Spinal cord (tissue), 9 donors: ENCODE measurements at regions not wholly inside any gene's neighbourhood (a gene's known extent, or its start where the extent isn't known, plus 50 kb on each side); places are given as distances from the start of the nearest gene placed in this dataset.

Experiments
- DNase-seq, 6 donors: peaks; one replicate each; pipeline versions ENCODE4 v3.0.0 to v3.0.0-alpha.2; 2013 to 2015; ENCODE audit warnings: low spot score in 6 of 6, low read depth in 4 of 6
- H3K27ac ChIP-seq: one replicate; pipeline ENCODE4 v1.5.1; 2013; ENCODE audit warnings: low read depth, low read length, control low read depth
- H3K27me3 ChIP-seq: one replicate; pipeline ENCODE4 v1.6.1; 2013; ENCODE audit warnings: low read length; ENCODE audit not compliant: control insufficient read depth, insufficient read depth
- H3K36me3 ChIP-seq: one replicate; pipeline ENCODE4 v1.6.1; 2013; ENCODE audit warnings: low read length; ENCODE audit not compliant: control insufficient read depth, insufficient read depth
- H3K4me1 ChIP-seq: one replicate; pipeline ENCODE4 v1.6.1; 2013; ENCODE audit warnings: low read length; ENCODE audit not compliant: control insufficient read depth, insufficient read depth
- H3K4me3 ChIP-seq: one replicate; pipeline ENCODE4 v1.5.1; 2013; ENCODE audit warnings: low read depth, low read length, control low read depth
- H3K9me3 ChIP-seq: one replicate; pipeline ENCODE4 v1.6.1; 2013; ENCODE audit warnings: low read length; ENCODE audit not compliant: control insufficient read depth, insufficient read depth
- WGBS: methylation state at CpG from one replicate; pipeline ENCODE4 v1.1.5; 2013; ENCODE audit warnings: missing lambda C conversion rate; ENCODE audit not compliant: insufficient coverage; 5-methylcytosine and 5-hydroxymethylcytosine counted together
- donor health status: healthy.

- Histone ChIP-seq H3K4me3 (no peak overlapping the region), H3K27me3 (no peaks in the 10 kb centered on the region)
- WGBS, result 100% methylated on average over 2 of the region's 2 CpGs
Observed at GRCh38 chr20:23267909-23268308, 82.7 kb upstream of the NXT1 start.

GRCh38 chr20:23266530-23267398 is 83.8 kb upstream of the NXT1 start:
- 84% methylated on average over 5 of the region's 7 CpGs for WGBS
- H3K9me3 ChIP-seq, result peaks cover 3% of the 10 kb centered on the region
- no peak overlapping the region for H3K4me3 ChIP-seq

More at GRCh38 chr20:23267909-23268308, 82.7 kb upstream of the NXT1 start:
- Histone ChIP-seq H3K27ac (no peak overlapping the region), H3K36me3 (no peaks in the 10 kb centered on the region), H3K9me3 (peaks cover 3% of the 10 kb centered on the region), H3K4me1 (no peaks in the 10 kb centered on the region)
- DNase-seq, result no peak

GRCh38 chr20:23265226-23265625 is 85.4 kb upstream of the NXT1 start:
- Histone ChIP-seq H3K36me3 (no peaks in the 10 kb centered on the region), H3K4me1 (no peaks in the 10 kb centered on the region), H3K27ac (no peak overlapping the region), H3K9me3 (peaks cover 3% of the 10 kb centered on the region), H3K4me3 (no peak overlapping the region), H3K27me3 (no peaks in the 10 kb centered on the region)
- WGBS, result 81% methylated on average over 8 of the region's 8 CpGs
- DNase-seq, result peak in 1 of 6 donors; percentile 20

More at GRCh38 chr20:23266530-23267398, 83.8 kb upstream of the NXT1 start:
- no peaks in the 10 kb centered on the region for H3K4me1 ChIP-seq
- H3K27ac ChIP-seq, result no peak overlapping the region
- H3K36me3 ChIP-seq, result no peaks in the 10 kb centered on the region
- no peaks in the 10 kb centered on the region for H3K27me3 ChIP-seq
- no peak for DNase-seq

GRCh38 chr20:23264545-23264944 is 86.0 kb upstream of the NXT1 start:
- no peak for DNase-seq
- Histone ChIP-seq H3K27ac (no peak overlapping the region), H3K36me3 (no peaks in the 10 kb centered on the region), H3K4me3 (no peak overlapping the region), H3K9me3 (peaks cover 3% of the 10 kb centered on the region), H3K27me3 (no peaks in the 10 kb centered on the region), H3K4me1 (no peaks in the 10 kb centered on the region)
- WGBS, result 72% methylated on average over 4 of the region's 4 CpGs

GRCh38 chr20:23260181-23260840 is 90.3 kb upstream of the NXT1 start:
- Histone ChIP-seq H3K4me3 (no peak overlapping the region), H3K36me3 (no peaks in the 10 kb centered on the region), H3K27ac (no peak overlapping the region), H3K27me3 (no peaks in the 10 kb centered on the region), H3K9me3 (peaks cover 3% of the 10 kb centered on the region), H3K4me1 (peaks cover 19% of the 10 kb centered on the region)
- no peak for DNase-seq
- WGBS, result 87% methylated on average over 6 of the region's 6 CpGs

GRCh38 chr20:23258747-23259121 is 91.9 kb upstream of the NXT1 start:
- WGBS, result 20% methylated on average over 1 of the region's 3 CpGs
- peaks cover 19% of the 10 kb centered on the region for H3K4me1 ChIP-seq
- H3K27ac ChIP-seq, result no peak overlapping the region
- H3K27me3 ChIP-seq, result no peaks in the 10 kb centered on the region
- no peak for DNase-seq
- H3K4me3 ChIP-seq, result no peak overlapping the region
- no peaks in the 10 kb centered on the region for H3K36me3 ChIP-seq
- H3K9me3 ChIP-seq, result peaks cover 3% of the 10 kb centered on the region

GRCh38 chr20:23257848-23258746 is 92.5 kb upstream of the NXT1 start:
- peaks cover 19% of the 10 kb centered on the region for H3K4me1 ChIP-seq
- H3K9me3 ChIP-seq, result no peaks in the 10 kb centered on the region
- no peaks in the 10 kb centered on the region for H3K27me3 ChIP-seq
- 56% methylated on average over 4 of the region's 8 CpGs for WGBS
- no peak overlapping the region for H3K27ac ChIP-seq
- DNase-seq, result peak in 3 of 6 donors; percentile 20 to 90 (median 23)
- H3K4me3 ChIP-seq, result no peak overlapping the region
- H3K36me3 ChIP-seq, result no peaks in the 10 kb centered on the region

- Histone ChIP-seq H3K27me3 (no peaks in the 10 kb centered on the region), H3K9me3 (no peaks in the 10 kb centered on the region)
Observed at GRCh38 chr20:23257106-23257761, 93.4 kb upstream of the NXT1 start.

More at GRCh38 chr20:23257106-23257761, 93.4 kb upstream of the NXT1 start:
- peak in 1 of 6 donors; percentile 42 for DNase-seq
- no peak overlapping the region for H3K27ac ChIP-seq
- no peak overlapping the region for H3K4me3 ChIP-seq
- WGBS, result 32% methylated on average over 6 of the region's 12 CpGs
- H3K36me3 ChIP-seq, result no peaks in the 10 kb centered on the region
- H3K4me1 ChIP-seq, result peaks cover 19% of the 10 kb centered on the region
